ENCODE measurements at regions not wholly inside any gene's neighbourhood (a gene's known extent, or its start where the extent isn't known, plus 50 kb on each side); places are given as distances from the start of the nearest gene placed in this dataset.
"Not testable (repeated sequence)": the region's sequence is repeated elsewhere in the genome, so short reads cannot be mapped to it uniquely, and the experiment has no call there.

- H3K27ac ChIP-seq (ENCODE audit: low read depth in 1 of 2, low read length in 2 of 2) = no peak overlapping the region
- no peaks in the 10 kb centered on the region for H3K36me3 ChIP-seq (ENCODE audit: control insufficient read depth in 4 of 4, insufficient read depth in 3 of 4, low read depth in 1 of 4, low read length in 3 of 4)
- 78% methylated on average over 2 of the region's 2 CpGs for WGBS
- no peak for DNase-seq (ENCODE audit: low spot score)
- TF ChIP-seq ATF3 (IDR thresholded peaks at IDR 0.05) = no peak
- TF ChIP-seq FOXA1 (IDR thresholded peaks at IDR 0.05) = no peak
- TF ChIP-seq MAX (IDR thresholded peaks at IDR 0.05) = no peak
- no peaks in the 10 kb centered on the region for H3K27me3 ChIP-seq (ENCODE audit: control insufficient read depth in 4 of 4, insufficient read depth in 4 of 4, low read length in 3 of 4)
- H3K9me3 ChIP-seq (ENCODE audit: control insufficient read depth in 4 of 4, low read length in 3 of 4) = no peaks in the 10 kb centered on the region
- no peaks in the 10 kb centered on the region for H3K4me1 ChIP-seq (ENCODE audit: control insufficient read depth in 4 of 4, insufficient read depth in 4 of 4, low read length in 3 of 4)
- H3K4me3 ChIP-seq (ENCODE audit: low read depth in 1 of 3, low read length in 3 of 3) = no peak overlapping the region
- H3K9ac ChIP-seq (ENCODE audit: low read depth in 1 of 2, low read length in 2 of 2) = no peak overlapping the region
Measured at GRCh38 chr1:238606457-238606856, 715.7 kb upstream of the ZP4 start.

GRCh38 chr1:238604357-238604756 lies 713.6 kb upstream of the ZP4 start:
- Histone ChIP-seq H3K27ac (ENCODE audit: low read depth in 1 of 2, low read length in 2 of 2) (no peak overlapping the region), H3K4me1 (ENCODE audit: control insufficient read depth in 4 of 4, insufficient read depth in 4 of 4, low read length in 3 of 4) (no peaks in the 10 kb centered on the region), H3K4me3 (ENCODE audit: low read depth in 1 of 3, low read length in 3 of 3) (no peak overlapping the region), H3K9ac (ENCODE audit: low read depth in 1 of 2, low read length in 2 of 2) (no peak overlapping the region), H3K9me3 (ENCODE audit: control insufficient read depth in 4 of 4, low read length in 3 of 4) (no peaks in the 10 kb centered on the region), H3K36me3 (ENCODE audit: control insufficient read depth in 4 of 4, insufficient read depth in 3 of 4, low read depth in 1 of 4, low read length in 3 of 4) (no peaks in the 10 kb centered on the region), H3K27me3 (ENCODE audit: control insufficient read depth in 4 of 4, insufficient read depth in 4 of 4, low read length in 3 of 4) (no peaks in the 10 kb centered on the region)
- 67% methylated on average over 3 of the region's 3 CpGs for WGBS
- no peak for DNase-seq (ENCODE audit: low spot score)
- TF ChIP-seq MAX (IDR thresholded peaks at IDR 0.05) (no peak), CTCF (IDR thresholded peaks at IDR 0.05; ENCODE audit: low read depth, low read length, missing input control) (no peak), RXRA (IDR thresholded peaks at IDR 0.05) (no peak), FOXA1 (IDR thresholded peaks at IDR 0.05) (no peak), FOXA2 (IDR thresholded peaks at IDR 0.05) (no peak), SP1 (IDR thresholded peaks at IDR 0.05) (no peak), YY1 (IDR thresholded peaks at IDR 0.05) (no peak), NR2F2 (IDR thresholded peaks at IDR 0.05) (no peak), JUND (IDR thresholded peaks at IDR 0.05) (no peak), EGR1 (IDR thresholded peaks at IDR 0.05; ENCODE audit: low read depth in 2 of 2) (no peak), HNF4G (IDR thresholded peaks at IDR 0.05) (no peak), RAD21 (IDR thresholded peaks at IDR 0.05) (no peak), ZBTB33 (IDR thresholded peaks at IDR 0.05) (no peak), REST (IDR thresholded peaks at IDR 0.05) (no peak), GABPA (IDR thresholded peaks at IDR 0.05 in 1 of 2, conservative IDR thresholded peaks at IDR 0.05 in 1 of 2) (no peak), TAF1 (conservative IDR thresholded peaks at IDR 0.05) (no peak), HNF4A (conservative IDR thresholded peaks at IDR 0.05) (no peak), ATF3 (IDR thresholded peaks at IDR 0.05) (no peak)

- H3K27me3 ChIP-seq (ENCODE audit: control insufficient read depth in 4 of 4, insufficient read depth in 4 of 4, low read length in 3 of 4); DNase-seq (ENCODE audit: low spot score); H3K27ac ChIP-seq (ENCODE audit: low read depth in 1 of 2, low read length in 2 of 2); H3K4me1 ChIP-seq (ENCODE audit: control insufficient read depth in 4 of 4, insufficient read depth in 4 of 4, low read length in 3 of 4); H3K4me3 ChIP-seq (ENCODE audit: low read depth in 1 of 3, low read length in 3 of 3); H3K36me3 ChIP-seq (ENCODE audit: control insufficient read depth in 4 of 4, insufficient read depth in 3 of 4, low read depth in 1 of 4, low read length in 3 of 4); H3K9me3 ChIP-seq (ENCODE audit: control insufficient read depth in 4 of 4, low read length in 3 of 4); H3K9ac ChIP-seq (ENCODE audit: low read depth in 1 of 2, low read length in 2 of 2): not testable (repeated sequence)
- 48% methylated on average over 2 of the region's 2 CpGs for WGBS
Measured at GRCh38 chr1:238601604-238602003, 710.9 kb upstream of the ZP4 start.
